ENCODE measurements at regions not wholly inside any gene's neighbourhood (a gene's known extent, or its start where the extent isn't known, plus 50 kb on each side); places are given as distances from the start of the nearest gene placed in this dataset.

- no peak for TF ChIP-seq BACH1 (IDR thresholded peaks at IDR 0.05; ENCODE audit: borderline replicate concordance)
- no peak for TF ChIP-seq E4F1 (IDR thresholded peaks at IDR 0.05; ENCODE audit: borderline replicate concordance, partially characterized antibody)
- no peak for TF ChIP-seq HDAC6 (IDR thresholded peaks at IDR 0.05; ENCODE audit: unreplicated experiment)
- TF ChIP-seq POLR2A (IDR thresholded peaks at IDR 0.05; ENCODE audit: low read depth, low read length) = no peak
- no peak for TF ChIP-seq NFIC (IDR thresholded peaks at IDR 0.05; ENCODE audit: low read depth, low read length)
- TF ChIP-seq HSF1 (IDR thresholded peaks at IDR 0.05; ENCODE audit: low read depth, low read length) = no peak
- TF ChIP-seq KDM1A (IDR thresholded peaks at IDR 0.05; ENCODE audit: borderline replicate concordance) = no peak
- no peak for TF ChIP-seq MXI1 (IDR thresholded peaks at IDR 0.05; ENCODE audit: low read depth, low read length)
Measured at GRCh38 chrX:122248681-122249080, 935.4 kb upstream of the GRIA3 start.

Measured in GM12878 (cell line).